ENCODE measurements at regions not wholly inside any gene's neighbourhood (a gene's known extent, or its start where the extent isn't known, plus 50 kb on each side); places are given as distances from the start of the nearest gene placed in this dataset.

DNA sequence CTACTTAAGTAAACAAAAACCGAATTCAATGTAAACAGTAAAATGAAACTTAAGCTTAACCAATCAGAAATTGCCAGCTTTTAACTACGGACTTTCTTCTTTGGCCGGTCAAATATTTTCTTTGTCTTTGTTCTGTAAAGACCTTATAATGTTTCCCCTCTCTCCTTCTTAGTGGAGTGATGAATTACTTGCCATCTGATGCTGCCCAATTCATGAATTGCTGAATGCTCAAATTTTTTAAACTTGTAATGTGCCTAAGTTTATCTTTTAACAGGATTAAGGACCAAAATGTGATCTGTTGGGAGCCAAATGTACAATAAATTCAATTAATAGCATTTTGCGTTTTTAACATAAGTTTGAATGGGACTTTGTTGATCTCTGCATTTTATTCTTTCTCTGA, 345.8 kb upstream of the CBLB start:
- TF ChIP-seq, protein P1, sequence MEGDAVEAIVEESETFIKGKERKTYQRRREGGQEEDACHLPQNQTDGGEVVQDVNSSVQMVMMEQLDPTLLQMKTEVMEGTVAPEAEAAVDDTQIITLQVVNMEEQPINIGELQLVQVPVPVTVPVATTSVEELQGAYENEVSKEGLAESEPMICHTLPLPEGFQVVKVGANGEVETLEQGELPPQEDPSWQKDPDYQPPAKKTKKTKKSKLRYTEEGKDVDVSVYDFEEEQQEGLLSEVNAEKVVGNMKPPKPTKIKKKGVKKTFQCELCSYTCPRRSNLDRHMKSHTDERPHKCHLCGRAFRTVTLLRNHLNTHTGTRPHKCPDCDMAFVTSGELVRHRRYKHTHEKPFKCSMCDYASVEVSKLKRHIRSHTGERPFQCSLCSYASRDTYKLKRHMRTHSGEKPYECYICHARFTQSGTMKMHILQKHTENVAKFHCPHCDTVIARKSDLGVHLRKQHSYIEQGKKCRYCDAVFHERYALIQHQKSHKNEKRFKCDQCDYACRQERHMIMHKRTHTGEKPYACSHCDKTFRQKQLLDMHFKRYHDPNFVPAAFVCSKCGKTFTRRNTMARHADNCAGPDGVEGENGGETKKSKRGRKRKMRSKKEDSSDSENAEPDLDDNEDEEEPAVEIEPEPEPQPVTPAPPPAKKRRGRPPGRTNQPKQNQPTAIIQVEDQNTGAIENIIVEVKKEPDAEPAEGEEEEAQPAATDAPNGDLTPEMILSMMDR (IDR thresholded peaks at IDR 0.05; ENCODE audit: poor library complexity): no peak
- no peak for TF ChIP-seq EZH2 (IDR thresholded peaks at IDR 0.05; ENCODE audit: borderline replicate concordance)
- TF ChIP-seq EZH2phosphoT487 (IDR thresholded peaks at IDR 0.05; ENCODE audit: low read depth, severe bottlenecking, unreplicated experiment): no peak
